Fibroblast of skin of back (primary cell): ENCODE measurements at regions not wholly inside any gene's neighbourhood (a gene's known extent, or its start where the extent isn't known, plus 50 kb on each side); places are given as distances from the start of the nearest gene placed in this dataset.

Experiments
- DNase-seq: peaks from one replicate; pipeline ENCODE4 v3.0.0-alpha.2; 2013

DNA sequence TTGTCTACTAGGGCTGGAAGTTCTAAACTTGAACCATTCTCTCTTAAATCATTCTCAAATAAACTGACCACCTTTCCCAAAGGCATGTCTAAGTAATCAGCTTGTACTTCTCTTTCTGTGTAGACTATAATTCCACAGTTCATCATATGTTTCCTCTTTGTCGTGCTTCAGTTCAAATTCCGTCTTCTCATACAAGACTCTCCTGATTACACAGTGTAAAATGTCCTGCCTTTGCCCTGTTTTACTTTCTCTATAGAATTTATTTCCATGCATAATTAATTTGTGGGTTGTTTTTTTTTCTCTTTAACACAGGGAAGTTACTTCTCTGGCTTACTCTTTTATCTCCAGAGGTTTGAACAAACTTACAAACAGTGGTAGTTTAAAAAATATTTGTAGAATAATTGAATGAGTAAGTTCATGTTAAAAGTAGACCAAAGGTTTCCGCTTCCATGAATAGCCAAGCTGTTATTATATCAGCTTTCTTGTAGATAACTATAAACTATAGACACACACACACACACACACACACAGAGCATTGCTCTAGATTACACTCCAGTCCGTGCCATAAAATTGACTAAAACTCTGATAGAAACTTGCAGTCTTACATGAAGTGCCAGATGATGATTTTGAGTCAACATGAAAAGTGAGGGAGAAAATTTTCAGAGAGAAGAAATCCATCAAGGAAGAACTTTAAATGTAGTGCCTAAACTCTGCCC is 119.0 kb downstream of the SUCNR1 start:
- DNase-seq, result no peak

DNA sequence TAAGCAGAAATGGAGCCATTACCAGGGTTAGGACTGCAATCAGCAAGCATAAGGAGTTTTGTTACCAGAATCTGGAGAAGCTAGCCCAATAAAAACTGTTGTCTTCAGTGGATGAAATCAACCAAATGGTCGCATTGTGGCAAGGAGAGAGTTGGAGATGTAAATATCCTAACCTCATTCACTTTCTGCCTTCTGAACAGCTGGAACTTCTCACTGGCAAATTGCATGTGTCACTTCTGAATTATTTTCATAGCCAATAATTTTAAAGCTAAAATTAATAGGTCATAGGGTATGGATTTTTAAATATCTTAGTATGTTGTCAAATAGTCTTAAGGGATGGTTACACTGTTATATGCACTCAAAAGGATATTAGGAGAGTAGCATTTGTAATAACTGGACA is 121.6 kb downstream of the SUCNR1 start:
- no peak for DNase-seq

DNA sequence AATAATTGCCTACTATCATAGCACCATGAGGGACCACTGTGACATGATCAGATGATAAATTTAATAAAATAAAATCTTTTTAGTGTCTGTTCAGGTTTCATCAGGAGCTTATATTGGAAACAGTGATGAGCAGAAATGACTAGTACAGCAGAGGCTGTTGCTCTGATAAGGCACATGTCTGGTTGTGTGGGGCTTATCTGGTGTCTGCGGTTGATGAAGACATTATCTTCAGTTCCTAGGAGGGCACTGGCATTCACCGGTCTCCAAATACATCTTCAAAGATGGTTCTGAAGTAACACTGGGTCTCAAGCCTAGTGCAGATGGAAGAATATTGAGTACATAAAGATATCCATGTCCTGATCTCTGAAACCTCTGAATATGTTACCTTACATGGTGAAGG is 125.3 kb downstream of the SUCNR1 start:
- no peak for DNase-seq

GRCh38 chr3:151999936-152000335 is 126.5 kb downstream of the SUCNR1 start:
- DNase-seq, result no peak

DNA sequence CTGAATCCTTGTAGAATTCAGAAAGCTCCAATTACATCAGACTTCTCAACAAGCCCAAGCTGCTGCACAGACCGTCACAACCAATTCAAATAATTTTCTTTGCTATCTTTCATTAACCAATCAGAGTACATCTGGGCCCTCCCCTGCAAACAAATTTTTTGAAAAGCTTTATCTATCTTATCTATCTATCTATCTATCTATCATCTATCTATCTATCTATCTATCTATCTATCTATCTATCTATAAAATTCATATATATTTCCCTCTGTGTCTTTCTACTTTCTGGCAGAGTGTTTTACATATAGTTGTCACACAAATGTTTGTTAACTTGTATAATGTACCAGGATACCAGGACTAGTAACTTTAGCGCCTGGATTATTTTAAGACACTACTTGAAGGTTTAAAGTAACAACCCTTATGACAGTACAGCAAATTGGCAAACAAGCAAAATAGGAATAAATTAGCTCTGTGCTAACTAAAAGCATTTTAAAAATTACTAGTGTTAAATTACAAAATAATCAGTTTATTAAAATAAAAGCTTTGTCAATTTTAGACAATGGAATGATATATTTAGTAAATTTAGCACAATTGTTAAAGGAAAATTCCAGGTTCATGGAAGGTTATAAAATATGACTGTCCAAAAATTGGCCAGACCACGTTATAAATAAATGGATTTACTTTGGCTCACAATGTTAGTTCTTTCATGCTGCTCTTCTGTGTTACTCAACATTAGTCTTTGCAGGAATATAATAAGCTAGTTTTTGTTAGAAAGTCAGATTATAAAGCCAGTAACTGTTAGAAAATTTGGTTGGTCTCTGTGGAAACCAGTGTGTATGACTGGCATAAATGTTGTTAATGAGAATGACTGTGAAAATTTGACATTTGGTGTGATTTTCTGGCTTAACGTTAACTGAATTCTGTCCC is 138.6 kb downstream of the SUCNR1 start:
- DNase-seq, result no peak

DNA sequence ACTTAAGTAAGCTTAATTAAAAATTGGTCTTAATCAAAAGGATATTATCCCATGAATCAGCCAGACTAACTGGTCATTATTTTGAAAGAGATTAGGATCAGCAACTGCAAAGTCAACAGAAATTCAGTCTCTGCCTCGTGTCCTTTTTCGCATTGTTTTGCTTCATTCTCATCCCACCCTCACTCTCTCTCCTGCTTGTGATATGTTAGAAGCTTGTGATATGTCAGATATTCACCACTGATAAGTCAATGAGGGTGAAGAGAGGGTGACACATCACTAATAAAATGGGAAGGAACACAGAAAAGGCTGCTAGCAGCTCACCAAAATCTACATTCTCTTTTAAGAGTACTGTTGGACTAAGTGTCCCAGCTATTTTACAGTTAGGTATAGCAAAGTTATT is 146.1 kb downstream of the SUCNR1 start:
- peak; percentile 11 for DNase-seq

GRCh38 chr3:152021951-152022461 is 148.6 kb downstream of the SUCNR1 start:
- DNase-seq, result peak; percentile 46

- DNase-seq, result peak; percentile 90
These were observed 152.7 kb downstream of the SUCNR1 start for GRCh38 chr3:152026033-152026556.

- no peak for DNase-seq
These were observed 156.9 kb downstream of the SUCNR1 start for GRCh38 chr3:152030320-152030719.

DNA sequence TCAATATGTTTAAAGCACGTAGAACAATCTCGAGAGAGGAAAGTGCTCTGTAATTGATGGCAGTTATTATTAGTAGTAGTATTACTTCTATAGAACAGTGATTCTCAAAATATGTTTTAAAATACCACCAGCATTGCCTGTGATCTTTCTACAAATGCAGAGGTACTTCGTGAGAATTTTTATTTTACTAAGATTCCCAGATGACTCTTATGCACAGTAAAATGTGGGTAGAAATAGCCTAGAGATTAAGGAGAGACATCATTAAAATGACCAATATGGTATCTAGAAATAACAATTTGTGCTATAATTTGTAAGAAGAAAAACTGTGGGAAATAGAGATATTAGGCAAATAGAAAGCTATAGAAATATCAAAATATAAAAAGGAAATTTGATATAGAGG is 157.9 kb downstream of the SUCNR1 start:
- DNase-seq, result no peak

- DNase-seq, result no peak
These were observed 163.9 kb downstream of the SUCNR1 start for GRCh38 chr3:152037297-152037696.

DNA sequence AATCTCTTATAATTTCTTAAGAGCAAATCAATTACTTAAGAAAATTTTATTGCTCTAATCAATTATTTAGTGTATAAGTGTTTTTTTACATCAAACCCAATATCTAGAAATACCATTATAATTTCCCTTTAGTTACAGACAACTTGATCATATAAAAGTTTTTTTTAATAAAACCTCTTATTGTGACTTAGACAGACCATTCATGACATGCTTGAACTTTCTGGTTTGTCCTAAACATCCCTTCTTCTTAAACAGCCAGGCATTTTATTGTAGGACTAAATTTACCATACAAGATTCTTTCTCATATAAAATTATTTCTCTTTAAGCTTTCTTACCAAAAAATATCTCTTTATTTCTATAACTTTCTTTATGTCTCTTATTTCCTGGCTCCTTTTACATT is 164.5 kb downstream of the SUCNR1 start:
- no peak for DNase-seq

DNA sequence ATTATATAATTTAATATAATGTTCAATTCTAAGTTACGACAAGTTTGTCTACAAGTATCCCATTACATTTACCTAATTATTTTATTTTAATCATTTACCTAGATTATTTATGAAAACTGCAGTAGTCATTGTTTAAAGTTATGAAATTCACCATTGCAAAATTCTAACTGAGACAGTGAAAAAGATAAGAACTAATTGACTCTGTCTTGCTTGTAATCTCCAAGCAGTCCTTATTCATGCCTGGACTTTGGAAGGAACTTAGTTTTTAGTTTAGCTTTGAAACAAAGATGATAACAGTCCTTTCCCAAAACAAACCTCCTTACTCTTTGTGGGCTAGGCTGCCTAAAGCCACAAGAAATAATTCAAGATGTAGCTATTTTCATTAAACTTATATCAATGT is 165.0 kb downstream of the SUCNR1 start:
- no peak for DNase-seq

- DNase-seq, result no peak
These were observed 166.4 kb downstream of the SUCNR1 start for GRCh38 chr3:152039887-152040286.

DNA sequence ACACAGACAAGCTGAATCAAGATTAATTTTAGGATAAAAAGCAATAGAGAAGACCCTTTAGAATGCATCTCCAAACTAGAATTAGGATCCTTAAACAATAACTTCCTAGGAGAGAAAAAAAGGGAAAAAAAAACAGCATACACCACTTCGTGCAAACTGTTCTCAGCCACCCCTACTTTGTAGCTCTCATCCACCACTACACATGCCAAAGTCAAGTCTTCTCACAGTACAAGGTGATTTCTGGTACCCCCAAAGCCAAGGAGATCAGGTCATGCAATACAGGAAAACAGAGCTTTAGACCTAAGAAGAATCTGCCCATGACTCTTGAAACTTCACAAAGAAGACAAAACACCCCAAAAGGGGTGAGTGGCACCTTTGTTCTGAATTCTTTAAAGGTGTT is 166.9 kb downstream of the SUCNR1 start:
- no peak for DNase-seq

GRCh38 chr3:152043620-152044019 is 170.2 kb downstream of the SUCNR1 start:
- peak; percentile 22 for DNase-seq

- no peak for DNase-seq
These were observed 172.8 kb downstream of the SUCNR1 start for GRCh38 chr3:152046280-152046679.

GRCh38 chr3:152047465-152047864 is 174.0 kb downstream of the SUCNR1 start:
- no peak for DNase-seq

- no peak for DNase-seq
These were observed 175.4 kb downstream of the SUCNR1 start for GRCh38 chr3:152048831-152049230.

- DNase-seq, result no peak
These were observed 177.5 kb downstream of the SUCNR1 start for GRCh38 chr3:152050903-152051302.

DNA sequence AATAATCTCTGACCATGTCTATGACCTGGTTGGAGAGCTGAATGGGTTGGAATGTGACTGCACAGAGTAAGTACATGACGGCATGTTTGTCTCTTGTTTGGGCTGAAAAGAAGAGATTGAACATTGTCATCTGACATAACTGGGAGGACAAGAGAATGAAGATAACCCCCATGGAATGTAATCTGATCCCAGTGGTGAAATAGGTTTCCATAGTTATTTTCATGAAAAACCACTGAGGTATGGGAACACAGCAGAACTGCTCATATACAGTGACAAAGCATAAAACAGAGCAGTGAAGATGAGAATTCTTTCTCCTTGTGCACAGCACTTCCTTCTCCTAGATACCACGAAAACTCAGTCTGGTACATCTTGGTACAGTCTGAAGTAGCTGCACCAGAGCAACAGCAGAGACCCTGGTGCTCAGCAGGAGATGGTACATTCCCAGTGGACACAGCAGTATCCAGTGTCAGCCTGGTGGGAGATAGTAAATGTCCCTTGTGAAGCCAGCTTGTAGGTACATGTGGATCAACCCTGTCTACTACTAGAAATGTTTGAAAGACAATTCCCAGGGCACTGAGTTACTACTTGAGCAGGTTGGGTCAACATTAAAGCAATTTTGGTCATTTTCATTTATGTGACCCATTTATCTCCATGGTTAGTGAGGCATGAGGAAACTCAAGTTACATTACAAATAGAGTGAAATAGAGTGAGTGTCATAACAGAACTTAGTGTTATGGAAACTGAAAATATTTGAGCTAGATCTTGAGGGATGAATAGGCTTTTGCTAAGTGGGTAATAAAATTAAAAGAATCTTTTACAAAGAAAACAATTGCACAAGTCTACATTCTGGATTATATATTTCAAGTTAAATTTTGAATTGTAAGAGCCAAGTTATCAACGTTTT is 178.3 kb downstream of the SUCNR1 start:
- DNase-seq, result peak; percentile 73

GRCh38 chr3:152053866-152054265 is 180.4 kb downstream of the SUCNR1 start:
- no peak for DNase-seq
